HG03064 (cell line): ENCODE measurements at regions not wholly inside any gene's neighbourhood (a gene's known extent, or its start where the extent isn't known, plus 50 kb on each side); places are given as distances from the start of the nearest gene placed in this dataset.

Experiments
- ATAC-seq: cut with Tn5 transposase; IDR thresholded peaks from one replicate; pipeline ENCODE4 v1.9.1; 2021; ENCODE audit warnings: low read depth; ENCODE audit not compliant: unreplicated experiment

DNA sequence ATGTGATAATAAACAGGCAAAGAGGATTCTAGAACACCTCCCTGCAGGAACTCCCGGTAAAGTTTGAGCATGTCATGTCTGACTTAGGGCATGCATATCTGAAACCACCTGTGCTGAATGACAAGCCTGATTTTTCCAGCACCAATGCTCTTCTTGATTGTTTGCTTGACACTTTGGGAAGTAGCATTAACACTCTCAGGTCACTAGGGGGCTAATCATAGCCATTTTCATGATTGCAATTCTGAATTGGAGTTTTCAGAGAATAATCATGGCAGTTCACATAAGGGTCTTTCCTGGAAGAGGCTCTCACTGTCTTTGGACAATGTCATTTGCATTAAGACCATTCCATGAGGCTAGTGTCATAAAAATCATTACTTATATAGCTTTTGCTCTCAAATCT is 234.4 kb upstream of the MTNR1B start:
- no peak for ATAC-seq

DNA sequence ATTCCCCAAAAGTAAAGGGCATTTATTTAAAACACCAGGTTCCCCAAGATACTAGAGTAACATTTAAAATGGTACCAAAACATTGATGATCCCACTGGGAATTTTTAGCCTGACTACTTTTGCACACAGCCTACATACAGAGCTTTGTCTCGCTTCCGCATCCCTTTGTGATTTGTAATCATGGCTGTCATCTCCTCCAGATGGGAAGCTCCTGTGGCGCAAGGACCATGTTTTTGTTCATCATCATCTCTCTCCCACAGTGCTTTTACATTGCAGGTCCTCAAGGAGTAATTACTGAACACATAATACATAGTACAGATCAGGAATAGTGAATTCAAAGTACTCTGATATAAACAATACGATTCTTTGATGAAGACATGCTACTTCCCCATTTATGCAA is 231.2 kb upstream of the MTNR1B start:
- ATAC-seq: no peak

DNA sequence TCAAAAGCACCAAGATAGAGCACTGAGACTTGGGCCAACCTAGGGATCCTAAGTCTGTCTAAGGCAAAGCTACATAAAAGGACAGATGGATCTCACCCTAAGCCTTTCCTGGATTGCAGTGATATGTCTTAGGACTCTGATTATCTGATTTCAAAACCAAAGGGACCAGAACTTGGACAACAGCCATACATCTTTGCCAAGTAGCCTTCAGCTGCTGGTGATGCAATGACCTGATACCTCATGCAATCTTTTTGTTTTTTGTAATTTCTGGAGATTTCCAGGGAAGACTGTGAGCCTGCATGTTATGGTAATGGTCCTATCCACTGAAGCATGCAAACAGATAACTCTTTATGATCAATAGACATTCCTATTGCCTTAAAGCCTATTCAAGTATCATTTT is 230.4 kb upstream of the MTNR1B start:
- ATAC-seq: no peak

DNA sequence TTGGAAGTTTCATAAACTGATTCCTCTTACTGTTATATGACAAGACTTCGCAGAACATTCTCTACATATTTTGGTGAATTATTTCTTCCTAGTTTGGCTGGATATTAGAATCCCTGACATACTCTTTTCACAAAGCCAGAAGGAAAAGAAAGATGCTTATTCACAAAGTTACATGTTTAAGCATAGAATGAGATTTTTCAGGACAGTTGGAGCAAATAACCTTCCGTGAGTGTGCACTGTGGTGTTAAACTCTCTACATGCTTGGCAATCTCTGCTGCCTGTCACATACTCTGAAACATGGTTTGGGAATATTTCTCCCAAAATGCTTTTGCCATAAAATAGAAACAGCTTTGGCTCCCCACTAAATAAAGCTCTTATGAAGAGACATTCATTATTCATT is 230.0 kb upstream of the MTNR1B start:
- ATAC-seq: no peak

DNA sequence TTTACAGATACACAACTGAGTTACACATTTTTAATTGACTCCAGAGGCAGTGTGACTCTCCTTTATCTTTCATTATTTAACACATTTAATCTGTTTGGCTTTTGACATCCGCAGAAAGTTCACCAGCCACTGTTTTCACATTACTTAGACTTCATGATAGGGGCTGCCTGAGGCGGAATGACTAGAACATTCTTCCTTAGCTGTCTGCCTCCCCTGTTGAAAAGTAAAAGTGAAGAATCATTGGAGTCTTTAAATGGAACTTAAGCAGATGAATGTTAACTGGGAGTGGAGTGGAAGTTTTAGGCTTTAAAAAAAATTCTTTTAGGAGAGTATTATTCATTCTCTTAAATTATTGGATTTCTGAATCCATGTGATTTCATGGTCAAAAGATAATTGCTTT is 229.2 kb upstream of the MTNR1B start:
- ATAC-seq: no peak

DNA sequence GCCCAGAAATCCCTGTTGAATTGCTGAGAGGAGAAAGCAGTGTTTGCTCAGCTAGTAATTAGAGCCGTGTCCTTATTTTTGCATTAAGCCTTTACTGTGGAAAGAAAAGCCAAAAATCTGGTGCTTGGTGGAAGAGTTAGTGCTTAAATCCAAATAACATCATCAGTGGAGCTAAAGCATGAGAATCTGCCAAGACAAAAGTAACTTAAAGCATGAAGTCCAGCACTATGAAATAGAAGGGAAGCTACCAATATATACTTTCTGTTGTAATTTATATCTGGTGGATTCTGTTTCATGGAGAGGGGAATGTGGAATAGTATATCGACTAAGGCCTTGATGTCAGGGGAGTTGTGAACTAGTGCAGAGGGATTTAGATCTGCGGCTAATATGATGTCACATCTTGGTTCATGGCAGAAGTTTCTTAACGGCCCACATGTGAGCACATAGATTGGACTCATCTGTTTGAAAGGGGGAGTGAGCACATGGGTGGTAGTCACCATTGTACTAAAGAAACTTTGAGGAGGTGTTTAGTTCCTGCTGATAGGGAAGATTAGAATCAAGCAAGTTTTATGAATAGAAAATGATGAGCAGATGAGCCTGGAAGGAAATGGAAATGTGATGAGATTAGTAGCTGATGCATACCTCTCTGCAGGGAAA is 224.4 kb upstream of the MTNR1B start:
- no peak for ATAC-seq

DNA sequence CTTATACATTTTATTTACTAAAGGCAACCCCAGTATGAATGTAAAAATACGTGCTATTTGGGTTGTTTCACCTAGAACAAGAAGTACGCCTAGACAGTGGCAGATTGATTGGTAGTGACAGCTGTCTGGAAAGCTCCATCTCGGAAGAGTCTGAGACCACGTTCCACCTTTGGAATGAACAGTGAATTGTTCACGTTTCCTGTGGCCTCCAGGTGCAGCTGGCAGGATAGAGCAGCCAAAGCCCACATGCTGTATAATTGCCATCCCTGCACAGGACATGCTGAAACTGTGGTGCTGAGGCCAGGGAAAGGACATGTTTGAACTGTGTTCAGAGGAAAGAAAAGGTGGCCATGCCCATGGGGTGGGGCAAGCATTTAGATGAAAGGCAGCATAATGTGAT is 218.7 kb upstream of the MTNR1B start:
- no peak for ATAC-seq

DNA sequence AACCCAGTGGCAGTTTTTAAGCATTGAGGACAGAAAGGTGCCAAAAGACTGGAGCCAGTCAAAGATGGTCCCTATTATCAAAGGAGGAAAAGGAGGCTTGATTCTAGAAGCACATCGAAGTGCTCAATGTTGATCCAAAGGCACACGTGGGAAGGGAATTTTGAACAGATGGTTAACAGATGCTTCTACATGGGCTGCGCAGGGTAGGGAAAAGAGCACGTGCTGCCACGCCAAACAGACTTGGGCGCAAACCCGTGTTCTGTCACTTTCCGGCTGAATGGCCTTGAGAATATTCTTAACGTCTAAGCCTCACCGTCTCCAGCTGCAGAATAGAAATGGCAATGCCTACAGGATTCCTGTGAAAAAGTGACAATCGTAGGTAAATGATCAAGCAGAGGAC is 217.9 kb upstream of the MTNR1B start:
- ATAC-seq: no peak

DNA sequence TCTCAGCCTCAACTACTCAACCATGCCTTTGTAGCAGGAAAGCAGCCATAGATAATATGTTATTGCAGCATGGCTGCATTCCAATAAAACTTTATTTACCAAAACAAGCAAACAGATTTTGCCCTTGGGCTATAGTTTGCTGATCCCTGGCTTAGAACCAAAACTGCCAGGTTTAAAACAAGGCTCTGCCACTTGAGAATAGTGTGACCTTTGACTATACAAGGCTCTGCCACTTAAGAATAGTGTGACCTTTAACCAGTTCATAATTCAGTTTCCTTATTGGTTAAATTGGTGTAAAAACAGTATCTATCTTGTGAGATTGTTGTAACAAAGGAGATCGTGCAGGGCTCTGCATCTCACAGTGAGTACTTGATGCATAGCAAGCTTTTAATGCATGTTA is 217.3 kb upstream of the MTNR1B start:
- no peak for ATAC-seq

DNA sequence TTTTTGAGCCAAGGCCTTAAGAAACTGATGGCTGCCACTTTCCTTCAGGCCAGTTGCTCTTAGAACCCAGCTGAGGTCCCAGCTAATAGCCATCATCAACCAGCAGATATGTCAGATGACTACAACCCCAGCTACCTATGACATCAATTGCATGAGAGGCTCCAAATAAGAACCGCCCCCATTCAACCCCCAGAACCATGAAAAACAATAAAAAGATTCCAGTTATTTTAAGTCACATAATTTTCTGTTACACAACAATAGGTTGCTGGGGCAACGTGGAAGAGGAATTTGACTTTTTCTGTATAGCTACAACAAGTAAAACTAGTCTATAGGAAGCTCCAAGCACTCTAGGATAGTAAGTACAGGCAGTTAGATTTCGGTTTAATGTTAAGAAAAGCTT is 216.3 kb upstream of the MTNR1B start:
- no peak for ATAC-seq

DNA sequence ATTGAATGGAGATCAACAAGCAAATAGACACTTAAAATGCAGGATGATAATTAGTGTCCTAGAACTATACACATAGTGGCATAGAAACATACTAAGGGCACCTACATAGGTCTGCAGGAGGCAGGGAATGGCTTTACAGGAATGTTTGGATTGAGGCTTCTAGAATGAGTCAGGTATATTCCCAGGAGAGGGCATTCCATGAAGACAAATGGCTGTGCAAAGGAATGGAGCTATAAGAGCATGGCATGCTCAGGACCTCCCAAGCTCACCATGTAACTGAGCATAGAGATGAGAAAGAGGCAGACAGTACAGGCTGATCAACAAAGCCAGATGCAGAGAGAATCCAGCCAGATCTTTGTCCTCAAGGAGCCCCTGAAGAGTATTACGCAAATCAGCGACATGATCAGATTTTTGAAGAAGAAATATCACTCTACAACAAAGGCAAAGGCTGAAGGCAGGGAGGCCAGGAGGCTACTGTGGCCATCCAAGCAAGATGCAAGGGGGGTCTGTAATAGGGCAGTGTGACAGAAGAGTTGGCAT is 211.1 kb upstream of the MTNR1B start:
- no peak for ATAC-seq

DNA sequence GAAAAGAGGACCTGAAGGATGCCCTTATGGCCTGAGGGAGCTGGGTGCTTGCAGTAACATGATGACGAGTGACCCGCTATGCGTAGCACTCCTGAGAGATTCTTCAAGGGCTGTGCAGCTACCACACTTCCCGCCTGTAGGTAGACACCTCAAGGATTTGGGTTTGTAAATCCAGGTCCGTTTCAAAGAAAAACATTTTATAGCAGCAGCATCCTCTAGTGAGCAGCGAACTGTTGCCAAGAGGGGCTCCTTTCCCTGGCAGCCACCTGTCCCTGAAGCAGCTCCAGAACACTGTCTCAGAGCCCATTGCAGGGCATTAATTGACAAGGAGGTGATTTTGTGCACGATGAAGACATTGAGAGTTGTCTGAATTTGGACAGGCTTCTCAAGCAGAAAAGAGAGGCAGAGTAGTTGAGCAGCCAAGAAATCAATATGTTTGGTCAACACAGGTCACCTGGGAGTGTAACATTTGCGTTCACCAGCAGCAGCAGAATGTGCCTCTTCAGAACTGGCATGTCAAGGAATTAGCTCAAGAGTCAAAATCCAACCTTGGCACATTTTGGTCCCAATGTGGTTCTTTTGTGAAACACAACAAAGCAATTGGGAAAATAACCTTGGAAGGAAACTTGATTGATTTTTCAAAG is 209.8 kb upstream of the MTNR1B start:
- ATAC-seq: no peak

DNA sequence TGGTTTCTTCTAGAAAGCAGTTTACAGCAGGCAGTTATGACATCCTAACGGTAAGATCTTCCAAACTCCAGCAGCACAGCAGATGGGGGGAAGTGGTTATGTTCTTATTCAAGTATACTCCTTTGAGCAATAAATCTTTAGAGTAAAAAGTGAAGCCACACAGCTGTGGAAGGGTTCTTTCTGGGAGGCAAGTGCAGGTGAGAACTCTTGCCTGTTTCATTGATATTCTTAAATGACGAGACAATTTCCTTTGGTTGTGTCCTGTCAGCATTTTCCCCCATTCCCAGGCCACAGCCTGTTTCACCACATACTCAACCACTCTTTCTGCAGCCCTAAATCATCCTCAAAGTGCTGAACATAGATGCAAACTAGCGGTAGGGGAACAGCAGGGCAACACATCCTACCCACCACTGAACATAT is 207.3 kb upstream of the MTNR1B start:
- ATAC-seq: no peak

DNA sequence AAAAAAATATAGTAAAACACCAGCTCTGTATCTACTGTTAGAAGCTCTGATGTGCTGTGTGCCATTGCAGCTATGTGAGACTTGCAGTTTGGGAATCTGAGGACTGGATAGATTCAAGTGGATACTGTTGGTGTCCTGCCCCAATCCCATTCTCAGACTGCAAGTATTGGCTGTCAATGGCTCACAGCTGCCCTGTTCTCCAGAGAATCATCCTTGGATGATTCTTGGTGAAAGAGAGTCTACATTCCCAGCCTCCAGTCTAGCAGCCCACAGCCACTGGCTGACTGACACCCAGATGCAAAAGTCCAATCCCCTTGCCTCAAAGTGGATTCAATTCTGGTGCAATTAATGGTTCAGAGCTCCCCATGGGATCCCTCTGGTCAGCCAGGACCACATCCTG is 206.1 kb upstream of the MTNR1B start:
- no peak for ATAC-seq

DNA sequence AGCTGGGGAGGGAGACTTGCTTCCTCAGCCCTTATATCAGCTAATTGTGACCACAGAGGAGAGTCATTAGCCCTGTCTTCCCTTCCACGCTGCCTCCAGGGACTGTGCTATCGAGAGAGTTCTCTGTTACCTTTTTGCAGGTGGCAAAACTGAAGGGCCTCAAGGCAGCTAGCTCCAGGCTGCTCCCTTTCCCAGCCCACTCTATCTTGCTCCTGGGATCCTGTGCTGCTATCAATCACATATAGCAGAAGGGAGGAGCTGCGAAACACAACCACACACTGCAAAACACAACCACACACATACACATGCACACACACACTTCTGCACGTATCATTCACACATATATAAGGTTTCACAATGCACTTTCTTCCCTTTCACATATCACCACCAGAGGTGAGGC is 205.3 kb upstream of the MTNR1B start:
- ATAC-seq: no peak

DNA sequence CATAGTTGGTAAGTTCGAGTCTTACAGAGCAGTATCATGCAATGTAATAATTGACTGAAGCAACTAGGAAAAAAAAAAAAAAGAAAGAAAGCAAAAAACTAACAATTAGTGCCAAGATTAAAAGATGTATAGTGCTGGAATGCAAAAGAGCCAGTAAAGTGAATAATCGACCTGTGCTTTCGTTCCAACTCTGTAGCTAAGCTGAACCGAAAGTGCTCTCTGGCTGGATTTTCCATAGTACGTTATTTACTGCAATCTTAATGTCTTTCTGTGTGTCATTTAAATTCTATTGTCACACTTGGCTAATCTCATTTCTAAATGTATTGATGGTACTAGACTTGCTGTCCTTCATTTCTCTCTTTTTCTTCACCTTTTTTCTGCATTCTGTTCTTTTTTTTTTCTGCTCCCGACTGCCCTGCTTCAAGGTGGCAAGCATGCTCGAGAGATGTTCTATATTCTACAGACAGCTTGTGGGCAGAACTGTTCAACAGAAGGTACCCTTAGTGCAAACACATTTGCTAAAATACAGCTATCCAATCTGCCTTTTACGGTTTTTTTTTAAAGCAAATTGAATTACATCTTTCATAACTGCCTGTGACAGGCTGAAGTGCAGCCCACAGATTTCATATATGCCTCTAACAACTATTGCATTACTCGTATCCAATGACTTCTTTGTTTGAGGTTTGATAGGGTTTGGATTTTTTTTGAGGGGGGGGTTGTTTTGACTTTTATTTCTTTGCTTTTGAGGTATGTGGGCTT is 204.2 kb upstream of the MTNR1B start:
- no peak for ATAC-seq

DNA sequence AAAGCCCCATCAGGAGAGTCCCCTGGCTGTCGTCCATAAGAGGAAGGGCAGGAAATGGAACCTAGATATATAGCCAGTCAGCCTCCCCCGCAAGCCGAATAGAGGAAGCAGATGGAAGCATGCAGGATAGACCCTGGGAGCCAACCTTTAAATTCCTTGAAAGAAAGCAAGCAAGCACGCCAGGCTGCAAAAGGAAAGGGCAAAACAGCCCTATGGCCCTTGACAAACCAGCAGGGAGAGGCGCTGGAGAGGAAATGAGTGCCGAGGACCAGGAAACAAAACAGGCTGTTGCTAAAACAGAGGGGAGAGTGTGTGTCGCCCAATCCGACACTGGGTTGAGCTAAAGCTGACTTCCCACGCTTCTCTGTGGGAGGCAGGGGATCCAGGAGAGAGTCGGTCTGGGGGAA is 203.5 kb upstream of the MTNR1B start:
- ATAC-seq: no peak

DNA sequence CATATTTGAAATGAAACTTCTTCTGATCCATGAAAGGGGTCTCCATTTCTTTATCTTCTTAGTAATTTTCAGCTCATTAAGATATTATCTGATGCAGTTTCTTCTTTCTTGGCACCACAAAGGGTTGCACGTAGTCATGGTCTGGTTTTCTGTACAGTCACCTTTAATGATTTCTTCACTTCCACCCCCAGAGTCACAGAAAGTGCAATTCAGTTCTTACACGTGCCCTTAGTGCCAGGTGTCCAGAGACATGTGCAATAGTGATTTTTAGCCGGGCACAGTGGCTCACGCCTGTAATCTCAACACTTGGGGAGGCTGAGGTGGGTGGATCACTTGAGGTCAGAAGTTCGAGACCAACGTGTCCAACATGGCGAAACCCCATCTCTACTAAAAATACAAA is 202.8 kb upstream of the MTNR1B start:
- ATAC-seq: no peak

DNA sequence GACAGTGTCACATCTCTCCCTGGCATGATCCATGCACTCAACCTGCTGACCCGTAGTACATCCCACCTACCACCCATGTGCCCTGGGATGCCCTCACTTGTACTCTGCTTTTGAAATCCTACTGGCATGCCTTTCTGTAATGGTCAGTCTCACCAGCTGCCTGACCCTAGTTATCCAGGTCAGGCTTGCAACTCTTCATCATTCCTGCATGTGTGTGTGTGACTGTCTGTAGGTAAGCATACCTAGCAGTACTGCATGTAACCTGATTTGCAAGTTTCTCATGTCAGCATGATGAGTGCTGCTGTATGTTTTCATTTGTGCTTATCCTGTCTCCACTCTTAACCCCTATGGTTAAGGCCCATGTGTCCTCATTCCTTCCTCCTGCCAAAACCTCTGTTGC is 202.0 kb upstream of the MTNR1B start:
- ATAC-seq: no peak

DNA sequence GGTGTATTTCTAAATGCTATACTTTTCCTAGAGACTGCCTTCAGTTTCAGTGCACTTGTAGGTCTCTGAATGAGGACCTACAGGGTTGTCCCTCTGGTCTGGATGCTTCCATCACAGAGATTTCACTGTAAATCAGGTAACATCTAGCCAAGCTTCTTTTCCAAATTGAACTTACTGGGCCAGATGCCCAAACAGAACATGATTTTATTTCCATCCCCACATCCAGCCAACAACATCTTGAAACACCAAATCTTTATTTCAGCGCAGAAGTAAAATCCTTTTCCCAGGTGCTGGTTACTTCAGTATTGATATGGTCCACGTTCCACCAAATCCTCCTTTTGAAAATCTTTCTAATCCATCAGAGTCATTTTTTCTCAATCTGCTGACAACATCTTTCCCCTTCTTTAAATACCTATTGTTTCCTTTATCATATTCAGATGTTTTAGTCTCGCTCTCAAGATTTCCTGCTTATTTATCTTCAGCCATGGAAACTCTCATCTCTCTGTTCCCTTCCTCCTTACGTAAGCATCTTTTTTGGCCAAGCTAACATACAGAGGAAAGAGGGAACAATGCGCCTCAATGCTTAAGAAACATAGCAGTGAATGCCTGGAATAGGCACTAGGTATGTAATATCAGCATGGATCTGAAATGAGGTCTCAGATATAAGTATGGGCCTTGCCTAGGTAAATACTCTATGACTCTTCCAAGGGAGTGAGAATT is 201.2 kb upstream of the MTNR1B start:
- no peak for ATAC-seq

DNA sequence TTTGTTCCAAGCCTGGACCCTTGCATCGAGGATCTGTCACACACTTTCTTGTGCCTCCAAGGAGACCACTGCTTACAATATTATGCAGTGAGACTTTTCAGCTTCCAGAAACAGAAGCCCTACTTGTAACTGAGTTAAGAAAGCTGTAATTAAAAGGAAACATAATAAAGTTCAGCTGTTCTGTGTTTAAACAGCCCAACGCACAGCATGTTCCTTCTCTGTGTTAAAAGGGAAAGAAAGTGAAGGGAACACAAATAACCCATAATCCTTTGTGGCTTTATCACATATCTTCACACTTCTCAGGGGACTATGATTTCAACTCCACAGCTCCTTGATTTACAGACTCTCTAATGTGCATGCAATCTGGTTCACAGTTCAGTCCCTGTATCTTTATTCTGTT is 200.3 kb upstream of the MTNR1B start:
- ATAC-seq: no peak
